ENCODE measurements at regions not wholly inside any gene's neighbourhood (a gene's known extent, or its start where the extent isn't known, plus 50 kb on each side); places are given as distances from the start of the nearest gene placed in this dataset.

- DNase-seq = no peak
Observed at GRCh38 chr2:20150110-20150706, 74.7 kb downstream of the SDC1 start.

GRCh38 chr2:20149703-20150030, 75.3 kb downstream of the SDC1 start:
- DNase-seq = no peak

GRCh38 chr2:20148923-20149702, 75.8 kb downstream of the SDC1 start:
- DNase-seq = no peak

GRCh38 chr2:20148426-20148922, 76.5 kb downstream of the SDC1 start:
- DNase-seq = no peak

- no peak for DNase-seq
Observed at GRCh38 chr2:20147351-20147750, 77.6 kb downstream of the SDC1 start.

- DNase-seq = no peak
Observed at GRCh38 chr2:20146401-20146800, 78.5 kb downstream of the SDC1 start.

- DNase-seq = no peak
Observed at GRCh38 chr2:20145497-20146193, 79.3 kb downstream of the SDC1 start.

GRCh38 chr2:20144861-20145260, 80.1 kb downstream of the SDC1 start:
- no peak for DNase-seq

GRCh38 chr2:20144196-20144595, 80.7 kb downstream of the SDC1 start:
- DNase-seq = no peak

- no peak for DNase-seq
Observed at GRCh38 chr2:20143263-20143662, 81.7 kb downstream of the SDC1 start.

- DNase-seq = no peak
Observed at GRCh38 chr2:20141806-20142205, 83.1 kb downstream of the SDC1 start.

GRCh38 chr2:20141056-20141762, 83.7 kb downstream of the SDC1 start:
- DNase-seq = no peak

- no peak for DNase-seq
Observed at GRCh38 chr2:20140321-20141055, 84.4 kb downstream of the SDC1 start.

GRCh38 chr2:20139407-20140172, 85.3 kb downstream of the SDC1 start:
- DNase-seq = no peak

- no peak for DNase-seq
Observed at GRCh38 chr2:20138696-20139095, 86.2 kb downstream of the SDC1 start.

GRCh38 chr2:20137884-20138283, 86.5 kb upstream of the LAPTM4A start:
- no peak for DNase-seq

GRCh38 chr2:20137131-20137571, 85.7 kb upstream of the LAPTM4A start:
- DNase-seq = no peak

GRCh38 chr2:20136149-20136548, 84.7 kb upstream of the LAPTM4A start:
- DNase-seq = no peak

GRCh38 chr2:20135631-20136050, 84.2 kb upstream of the LAPTM4A start:
- DNase-seq = no peak

GRCh38 chr2:20132990-20133535, 81.6 kb upstream of the LAPTM4A start:
- no peak for DNase-seq
